ENCODE measurements at regions not wholly inside any gene's neighbourhood (a gene's known extent, or its start where the extent isn't known, plus 50 kb on each side); places are given as distances from the start of the nearest gene placed in this dataset.
A peak's percentile ranks its signal among the peaks of the same experiment; 100 is the strongest.
"Not testable (repeated sequence)": the region's sequence is repeated elsewhere in the genome, so short reads cannot be mapped to it uniquely, and the experiment has no call there.

- intact Hi-C loops (cut with DNase I), result no loop called here
- ATAC-seq (peak; percentile 17), DNase-seq (ENCODE audit: low spot score) (no peak)
These were observed 99.9 kb upstream of the SLC24A4 start for GRCh38 chr14:92223025-92223424.

GRCh38 chr14:92224358-92224954, 98.5 kb upstream of the SLC24A4 start:
- ATAC-seq (no peak), DNase-seq (ENCODE audit: low spot score) (no peak)
- intact Hi-C loops (cut with DNase I), result no loop called here

- ATAC-seq, result no peak
- DNase-seq (ENCODE audit: low spot score), result no peak
- intact Hi-C loops (cut with DNase I), result no loop called here
These were observed 97.2 kb upstream of the SLC24A4 start for GRCh38 chr14:92225731-92226130.

- DNase-seq (ENCODE audit: low spot score); intact Hi-C loops (cut with DNase I); ATAC-seq: not testable (repeated sequence)
These were observed 96.8 kb upstream of the SLC24A4 start for GRCh38 chr14:92226166-92226565.

GRCh38 chr14:92236243-92236900, 86.6 kb upstream of the SLC24A4 start:
- intact Hi-C loops (cut with DNase I), result no loop called here
- no peak for ATAC-seq
- no peak for DNase-seq (ENCODE audit: low spot score)

GRCh38 chr14:92240658-92241057, 82.3 kb upstream of the SLC24A4 start:
- no peak for ATAC-seq
- intact Hi-C loops (cut with DNase I), result no loop called here
- DNase-seq (ENCODE audit: low spot score), result no peak

- intact Hi-C loops (cut with DNase I), result no loop called here
- ATAC-seq (no peak), DNase-seq (ENCODE audit: low spot score) (no peak)
These were observed 80.9 kb upstream of the SLC24A4 start for GRCh38 chr14:92241966-92242595.

- ATAC-seq, result no peak
These were observed 78.2 kb upstream of the SLC24A4 start for GRCh38 chr14:92244805-92245204.

GRCh38 chr14:92247341-92247740, 75.6 kb upstream of the SLC24A4 start:
- intact Hi-C loops (cut with DNase I), result no loop called here
- DNase-seq (ENCODE audit: low spot score), result no peak
- ATAC-seq, result no peak

More at GRCh38 chr14:92244805-92245204, 78.2 kb upstream of the SLC24A4 start:
- no peak for DNase-seq (ENCODE audit: low spot score)
- intact Hi-C loops (cut with DNase I), result no loop called here

GRCh38 chr14:92247947-92248346, 75.0 kb upstream of the SLC24A4 start:
- DNase-seq (ENCODE audit: low spot score) (no peak), ATAC-seq (no peak)
- intact Hi-C loops (cut with DNase I), result no loop called here

- no peak for ATAC-seq
- intact Hi-C loops (cut with DNase I), result no loop called here
- DNase-seq (ENCODE audit: low spot score), result no peak
These were observed 74.3 kb upstream of the SLC24A4 start for GRCh38 chr14:92248696-92249095.

- intact Hi-C loops (cut with DNase I); ATAC-seq; DNase-seq (ENCODE audit: low spot score): not testable (repeated sequence)
These were observed 72.6 kb upstream of the SLC24A4 start for GRCh38 chr14:92250366-92250765.

- intact Hi-C loops (cut with DNase I), result no loop called here
- DNase-seq (ENCODE audit: low spot score) (no peak), ATAC-seq (no peak)
These were observed 70.6 kb upstream of the SLC24A4 start for GRCh38 chr14:92252323-92252722.

GRCh38 chr14:92253381-92253894, 69.5 kb upstream of the SLC24A4 start:
- ATAC-seq (no peak), DNase-seq (ENCODE audit: low spot score) (no peak)
- intact Hi-C loops (cut with DNase I), result no loop called here

GRCh38 chr14:92254786-92255185, 68.2 kb upstream of the SLC24A4 start:
- intact Hi-C loops (cut with DNase I), result no loop called here
- ATAC-seq (peak; percentile 94), DNase-seq (ENCODE audit: low spot score) (peak; percentile 74)

GRCh38 chr14:92258934-92259333, 64.0 kb upstream of the SLC24A4 start:
- DNase-seq (ENCODE audit: low spot score) (no peak), ATAC-seq (no peak)
- intact Hi-C loops (cut with DNase I), result no loop called here

- intact Hi-C loops (cut with DNase I), result no loop called here
- no peak for ATAC-seq
- DNase-seq (ENCODE audit: low spot score), result no peak
These were observed 63.2 kb upstream of the SLC24A4 start for GRCh38 chr14:92259613-92260357.

GRCh38 chr14:92263681-92264080, 59.3 kb upstream of the SLC24A4 start:
- DNase-seq (ENCODE audit: low spot score) (no peak), ATAC-seq (peak; percentile 30)
- intact Hi-C loops (cut with DNase I), result no loop called here

GRCh38 chr14:92264195-92264594, 58.8 kb upstream of the SLC24A4 start:
- no peak for DNase-seq (ENCODE audit: low spot score)
- intact Hi-C loops (cut with DNase I), result no loop called here
- ATAC-seq, result peak; percentile 17

- intact Hi-C loops (cut with DNase I), result no loop called here
- no peak for DNase-seq (ENCODE audit: low spot score)
- ATAC-seq, result no peak
These were observed 56.7 kb upstream of the SLC24A4 start for GRCh38 chr14:92266216-92266615.
